GM19328 (cell line): ENCODE measurements at regions not wholly inside any gene's neighbourhood (a gene's known extent, or its start where the extent isn't known, plus 50 kb on each side); places are given as distances from the start of the nearest gene placed in this dataset.
"Not testable (repeated sequence)": the region's sequence is repeated elsewhere in the genome, so short reads cannot be mapped to it uniquely, and the experiment has no call there.

Experiments
- ATAC-seq: cut with Tn5 transposase; IDR thresholded peaks from one replicate; pipeline ENCODE4 v1.9.1; 2021; ENCODE audit warnings: mild to moderate bottlenecking, moderate library complexity; ENCODE audit not compliant: unreplicated experiment

DNA sequence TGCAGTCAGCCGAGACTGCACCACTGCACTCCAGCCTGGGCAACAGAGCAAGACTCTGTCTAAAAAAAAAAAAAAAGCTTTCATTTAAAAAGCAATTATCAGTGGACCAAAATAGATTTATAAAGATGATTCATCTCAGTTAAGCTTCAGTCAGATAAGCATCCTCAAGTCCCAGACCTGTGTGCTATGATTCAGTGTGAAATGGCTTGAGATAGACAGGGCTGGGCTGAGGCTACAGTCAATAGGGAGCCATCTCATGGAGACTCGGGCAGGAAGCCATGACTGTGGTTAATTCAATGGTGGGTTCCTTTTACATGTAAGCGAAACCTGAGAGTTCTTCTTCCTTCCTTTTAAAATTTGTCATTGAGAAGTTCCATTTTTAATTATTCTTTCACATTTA is 276.0 kb downstream of the TFAP2A start:
- ATAC-seq, result no peak

DNA sequence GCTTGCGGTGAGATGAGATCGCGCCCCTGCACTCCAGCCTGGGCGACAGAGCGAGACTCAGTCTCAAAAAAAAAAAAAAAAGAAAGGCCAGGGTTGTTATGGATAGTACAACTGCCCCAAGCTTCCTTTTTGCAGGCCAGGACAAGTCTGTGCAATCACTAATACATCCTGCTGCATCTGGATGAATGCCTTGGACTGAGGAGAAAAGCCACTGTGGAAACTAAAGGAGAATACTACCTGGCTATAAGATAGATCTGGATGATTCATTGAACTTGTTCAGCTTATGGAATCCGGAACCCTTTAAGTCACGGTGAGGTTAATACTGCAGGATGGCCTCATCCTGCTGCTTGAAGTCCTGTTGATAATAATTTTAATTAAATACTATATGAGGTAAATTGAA is 278.2 kb downstream of the TFAP2A start:
- ATAC-seq, result no peak

DNA sequence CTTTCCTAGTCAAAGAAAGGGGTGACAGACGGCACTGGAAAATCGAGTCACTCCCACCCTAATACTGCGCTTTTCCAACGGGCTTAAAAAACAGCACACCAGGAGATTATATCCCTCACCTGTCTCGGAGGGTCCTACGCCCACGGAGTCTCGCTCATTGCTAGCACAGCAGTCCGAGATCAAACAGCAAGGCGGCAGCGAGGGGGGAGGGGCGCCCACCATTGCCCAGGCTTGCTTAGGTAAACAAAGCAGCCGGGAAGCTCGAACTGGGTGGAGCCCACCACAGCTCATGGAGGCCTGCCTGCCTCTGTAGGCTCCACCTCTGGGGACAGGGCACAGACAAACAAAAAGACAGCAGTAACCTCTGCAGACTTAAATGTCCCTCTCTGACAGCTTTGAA is 280.7 kb downstream of the TFAP2A start:
- not testable (repeated sequence) for ATAC-seq

DNA sequence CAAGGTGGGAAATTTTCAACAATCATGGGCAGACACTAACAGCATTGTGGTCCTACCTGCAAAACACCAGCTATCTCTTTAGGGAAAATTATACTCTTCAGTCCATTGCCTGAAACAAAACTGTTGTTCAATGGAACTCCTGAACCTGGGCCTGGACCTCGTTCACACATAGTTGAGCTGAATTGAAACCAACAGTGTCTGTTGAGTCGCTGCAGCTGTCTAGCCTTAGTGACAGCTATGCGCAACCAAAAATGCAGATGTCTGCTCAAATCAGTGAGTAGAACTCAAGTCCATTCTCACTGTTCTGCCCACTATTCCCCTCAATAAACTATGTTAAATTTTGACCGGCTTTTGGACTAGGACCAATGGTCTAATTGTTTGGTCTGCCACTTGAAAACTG is 286.2 kb downstream of the TFAP2A start:
- ATAC-seq, result no peak

DNA sequence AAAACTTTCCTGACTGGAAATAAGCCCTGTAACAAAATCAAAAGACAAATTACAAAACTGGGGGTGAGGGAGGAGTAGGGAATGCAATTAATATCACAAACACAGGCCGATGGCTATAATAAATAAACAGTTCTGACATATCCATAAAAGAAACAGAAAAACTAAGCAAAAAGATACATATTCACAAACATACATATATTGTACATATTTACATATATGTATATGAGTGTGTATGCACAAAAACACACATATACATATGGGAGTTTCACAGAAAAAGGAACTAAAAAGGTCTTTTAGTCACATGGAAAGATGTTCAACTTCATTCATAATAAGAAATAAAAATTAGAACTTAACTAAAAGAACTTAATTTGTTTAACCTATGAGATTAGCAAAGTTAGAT is 292.7 kb downstream of the TFAP2A start:
- ATAC-seq, result no peak

DNA sequence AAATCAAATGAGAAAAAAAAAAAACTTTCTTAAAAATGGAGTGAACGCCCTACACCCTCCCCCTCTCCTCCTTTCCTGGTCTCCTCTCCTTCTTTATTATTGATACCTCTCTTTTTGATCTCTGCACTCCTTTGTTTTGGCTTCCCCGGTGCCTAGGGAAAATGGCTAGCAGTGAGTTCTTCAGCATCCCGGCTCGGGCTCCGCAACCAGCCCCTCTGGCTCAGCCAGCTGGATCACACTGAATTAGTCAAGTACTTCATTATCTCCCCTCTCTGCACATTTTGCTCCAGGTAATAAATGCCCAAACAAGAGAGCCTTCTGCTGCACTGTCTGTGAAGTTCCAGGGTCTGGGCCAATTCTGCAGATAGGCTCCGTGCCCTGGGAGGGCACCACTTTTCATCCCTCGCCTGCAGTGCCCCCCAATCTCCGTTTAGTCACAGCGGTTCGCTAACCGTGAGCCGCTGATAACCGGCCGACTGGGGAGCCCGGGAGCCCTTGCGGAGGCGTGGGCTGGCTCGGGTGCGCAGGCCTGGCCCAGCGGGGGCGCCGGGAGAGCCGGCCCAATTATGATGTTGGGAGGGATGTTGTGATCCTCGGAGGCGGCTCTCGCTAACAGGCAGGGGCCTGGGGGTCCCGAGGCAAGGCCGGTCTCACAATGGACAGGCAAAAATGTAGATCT is 301.9 kb downstream of the TFAP2A start:
- no peak for ATAC-seq

DNA sequence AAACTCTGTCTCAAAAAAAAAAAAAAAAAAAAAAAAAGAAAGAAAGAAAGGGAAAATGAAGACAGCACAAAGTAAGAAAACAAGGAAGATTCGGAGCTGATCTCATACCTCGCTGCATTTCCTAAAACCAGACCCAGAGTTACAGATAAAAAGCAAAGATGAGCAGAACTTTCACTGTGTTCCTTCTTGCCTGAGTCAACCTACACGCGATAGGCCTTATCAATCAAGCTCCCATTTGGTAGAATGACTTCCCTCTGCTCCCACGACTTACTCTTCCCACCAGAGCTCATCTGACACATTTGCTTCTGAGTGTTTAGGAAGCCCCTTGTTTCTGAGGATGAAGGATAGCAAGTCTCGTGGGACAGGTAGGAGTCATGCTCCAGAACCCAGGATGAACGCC is 302.9 kb downstream of the TFAP2A start:
- ATAC-seq, result no peak

DNA sequence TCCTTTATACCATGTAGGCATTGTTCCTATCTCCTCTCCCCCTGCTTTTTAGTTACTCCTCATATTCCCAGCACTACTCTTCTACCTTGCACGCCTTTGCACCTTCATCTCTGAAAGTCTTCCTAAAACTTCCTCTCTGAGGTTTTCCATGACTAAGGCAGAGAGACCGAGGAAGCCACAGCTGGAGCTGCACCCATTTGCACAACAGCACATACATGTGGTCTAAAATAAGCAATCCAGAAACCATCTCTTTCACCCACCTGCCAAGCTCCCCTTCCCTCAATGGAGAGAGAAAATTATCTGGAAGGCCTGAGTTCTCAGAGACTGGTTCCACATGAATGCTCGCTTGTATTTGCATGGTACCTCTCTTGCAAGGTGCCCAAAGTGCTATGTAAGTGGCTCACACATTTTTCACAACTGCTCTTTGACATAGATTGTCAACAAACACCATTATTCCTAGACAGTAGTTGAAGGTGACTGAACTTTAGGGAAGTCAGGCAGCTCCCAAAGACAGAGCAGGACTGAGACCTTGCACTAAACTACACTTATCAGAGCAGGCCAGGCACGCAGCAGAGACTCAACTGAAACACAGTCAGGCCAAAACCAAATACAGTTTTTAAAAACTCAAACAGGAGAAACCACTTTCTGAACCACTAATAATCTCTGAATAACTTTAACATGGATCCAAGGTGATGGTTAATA is 313.2 kb downstream of the TFAP2A start:
- no peak for ATAC-seq

DNA sequence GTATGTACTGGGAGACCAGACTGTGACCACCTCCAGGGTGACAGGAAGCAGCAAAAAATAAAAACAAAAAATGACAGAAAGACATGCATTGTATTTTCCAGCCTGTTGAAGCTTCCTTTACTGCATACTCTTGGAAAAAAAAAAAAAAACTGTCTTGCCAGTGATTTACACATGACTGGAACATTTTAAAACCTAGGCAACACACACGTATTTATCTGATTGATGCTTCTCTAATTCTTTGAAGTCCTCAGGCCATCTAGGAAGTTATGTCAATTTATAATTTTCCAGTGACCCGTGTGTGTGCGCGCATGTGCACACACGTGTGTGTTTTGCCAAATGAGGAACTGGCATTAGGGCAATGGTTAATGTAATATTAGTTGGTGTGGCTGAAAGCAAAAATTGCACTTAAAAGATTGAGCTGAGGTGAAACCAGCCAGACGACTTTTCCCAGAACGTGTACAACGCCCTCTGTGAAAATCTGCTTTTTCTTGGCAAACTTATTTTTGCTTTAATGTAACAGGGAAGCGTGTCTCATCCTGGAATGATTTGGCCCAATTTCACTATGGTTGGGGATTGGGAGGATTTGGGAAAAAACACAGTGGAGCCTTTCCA is 315.2 kb downstream of the TFAP2A start:
- ATAC-seq, result no peak

DNA sequence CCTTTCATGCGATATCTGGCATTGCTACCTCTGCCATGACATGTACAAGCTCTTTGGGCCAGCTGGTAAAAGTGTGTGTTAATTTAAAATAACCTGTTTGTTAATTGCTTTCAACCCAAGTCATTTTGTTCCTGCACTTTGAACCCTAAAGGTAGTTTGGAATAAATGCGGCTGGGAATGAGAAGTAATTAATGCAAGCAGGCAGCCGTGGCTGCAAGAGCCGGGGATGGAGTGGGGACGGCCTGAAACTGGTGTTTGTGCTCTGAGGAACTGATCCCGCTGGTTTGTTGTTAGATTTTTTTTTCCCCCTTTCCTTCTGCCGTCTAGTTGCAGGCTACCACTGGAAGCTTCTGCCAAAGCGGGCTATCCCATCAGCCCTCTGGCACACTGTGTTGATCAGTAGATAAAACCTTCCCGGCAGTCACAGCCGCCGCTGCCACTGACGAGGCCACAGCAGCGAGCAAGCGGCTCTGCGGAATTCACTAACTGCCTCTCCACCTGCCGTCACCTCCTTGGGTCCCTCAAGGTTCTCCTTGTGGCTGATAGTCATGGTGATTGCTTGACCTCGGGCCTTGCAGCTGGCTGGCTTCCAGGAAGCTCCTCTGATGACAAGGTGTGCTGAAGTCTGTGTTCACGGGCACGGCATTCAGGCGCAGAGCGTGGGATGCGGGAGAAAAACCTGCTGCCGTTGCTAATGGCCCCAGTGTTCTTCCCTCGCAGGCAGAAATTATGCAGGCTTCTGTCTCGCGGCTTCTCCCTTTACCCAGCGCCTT is 315.9 kb downstream of the TFAP2A start:
- ATAC-seq, result no peak

DNA sequence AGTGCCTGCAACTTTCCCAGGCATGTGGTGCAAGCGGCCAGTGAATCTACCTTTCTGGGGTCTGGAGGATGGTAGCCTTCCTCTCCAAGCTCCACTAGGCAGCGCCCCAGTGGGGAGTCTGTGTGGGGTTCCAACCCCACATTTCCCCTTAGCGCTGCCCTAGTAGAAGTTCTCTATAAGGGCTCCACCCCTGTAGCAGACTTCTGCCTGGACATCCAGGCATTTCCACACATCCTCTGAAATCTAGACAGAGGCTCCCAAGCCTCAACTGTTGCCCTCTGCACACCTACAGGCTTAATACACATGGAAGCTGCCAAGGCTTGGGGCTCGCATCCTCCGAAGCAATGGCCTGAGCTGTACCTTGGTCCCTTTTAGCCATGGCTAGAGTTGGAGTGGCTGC is 321.6 kb downstream of the TFAP2A start:
- no peak for ATAC-seq

DNA sequence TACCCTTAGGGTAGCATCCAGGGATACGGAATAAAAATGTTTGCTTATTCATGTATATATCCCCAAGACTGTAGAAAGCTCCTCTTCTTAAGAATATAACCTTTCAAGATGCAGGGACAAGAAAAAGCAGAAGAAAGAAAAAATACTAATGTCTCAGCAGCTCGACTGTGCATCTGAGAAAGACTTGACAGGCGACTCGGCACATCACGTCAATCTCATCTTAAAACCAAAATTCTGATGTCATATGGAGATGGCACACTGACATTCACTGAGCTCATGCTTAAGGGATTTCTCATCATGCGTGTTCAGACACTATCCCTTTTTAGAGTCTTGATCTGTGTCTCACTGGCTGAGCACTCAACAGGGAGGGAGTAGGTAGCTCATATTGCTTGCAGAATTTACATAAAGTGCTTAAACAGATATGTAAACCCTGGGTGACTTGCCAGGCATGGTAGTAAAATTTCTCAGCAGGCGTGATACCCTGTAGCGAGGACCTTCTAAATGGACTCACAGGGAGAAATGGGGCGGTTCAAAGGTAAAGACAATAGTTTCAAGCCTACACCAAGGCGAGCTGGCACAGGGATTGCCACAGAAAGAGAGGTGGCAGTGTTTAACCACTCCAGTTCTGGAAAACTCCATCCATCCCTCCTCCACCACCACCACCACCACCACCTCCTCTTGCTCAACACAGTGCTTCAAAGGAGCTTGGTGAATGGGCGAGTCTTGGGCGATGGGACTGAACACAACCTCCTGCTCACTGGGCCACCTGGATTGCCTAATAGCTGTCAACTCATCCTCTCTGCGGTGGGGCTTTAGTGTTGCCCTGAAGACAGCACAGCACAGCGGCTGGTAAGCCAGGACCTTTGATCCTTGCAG is 330.5 kb downstream of the TFAP2A start:
- ATAC-seq, result no peak

DNA sequence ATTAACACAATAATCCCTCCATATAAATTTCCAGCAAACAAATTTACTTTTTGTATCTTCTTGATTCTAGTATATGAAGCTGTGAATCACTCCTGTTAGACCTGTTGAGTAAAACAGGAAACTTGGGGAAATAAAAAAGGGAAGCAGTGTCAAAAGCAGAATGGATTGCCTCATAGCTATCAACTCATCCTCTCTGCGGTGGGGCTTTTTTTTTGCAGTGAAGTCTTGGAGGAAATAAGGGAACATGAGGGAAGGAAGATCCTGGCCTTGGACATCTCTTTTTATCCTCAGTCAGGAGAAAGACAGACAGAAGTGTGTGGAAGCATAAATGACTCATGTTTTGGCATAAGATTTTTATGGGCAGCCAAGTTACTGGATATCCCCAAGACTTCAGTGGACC is 332.5 kb downstream of the TFAP2A start:
- no peak for ATAC-seq

DNA sequence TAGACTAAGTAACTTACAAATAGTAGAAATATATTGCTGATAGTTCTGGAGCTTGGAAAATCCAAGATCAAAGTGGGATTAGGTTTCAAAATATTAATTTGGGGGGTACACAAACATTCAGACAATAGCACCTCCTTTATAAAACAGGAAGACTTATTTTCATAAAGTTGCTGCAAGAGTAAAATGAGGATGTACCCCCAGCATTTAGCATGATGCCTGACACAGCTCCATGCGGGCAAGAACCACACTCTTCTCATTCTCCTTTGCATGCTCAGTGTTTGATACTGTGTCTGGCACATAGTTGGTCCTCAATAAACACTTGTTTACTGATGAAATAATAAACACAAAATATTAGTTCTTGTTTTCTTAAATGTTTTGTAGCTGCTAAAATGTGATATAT is 332.9 kb downstream of the TFAP2A start:
- no peak for ATAC-seq

DNA sequence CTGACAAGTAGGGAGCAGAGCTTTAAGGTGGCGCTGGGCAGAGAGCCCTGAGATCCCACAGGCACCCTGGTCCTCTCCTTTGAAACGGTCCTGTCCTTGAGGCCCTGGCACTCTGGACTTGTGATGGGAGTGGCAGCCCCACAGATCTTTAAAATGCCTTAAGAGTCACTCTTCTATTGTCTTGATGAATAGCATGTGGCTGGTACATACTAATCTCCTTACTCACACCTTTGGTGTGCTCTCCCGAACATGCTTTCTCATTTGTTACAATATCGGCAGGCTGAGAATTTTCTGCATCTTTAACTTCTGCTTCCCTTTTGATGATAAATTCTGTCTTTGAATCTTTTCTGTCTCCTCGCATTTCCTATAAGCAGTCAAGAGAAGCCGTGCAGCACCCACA is 333.8 kb downstream of the TFAP2A start:
- ATAC-seq, result no peak

DNA sequence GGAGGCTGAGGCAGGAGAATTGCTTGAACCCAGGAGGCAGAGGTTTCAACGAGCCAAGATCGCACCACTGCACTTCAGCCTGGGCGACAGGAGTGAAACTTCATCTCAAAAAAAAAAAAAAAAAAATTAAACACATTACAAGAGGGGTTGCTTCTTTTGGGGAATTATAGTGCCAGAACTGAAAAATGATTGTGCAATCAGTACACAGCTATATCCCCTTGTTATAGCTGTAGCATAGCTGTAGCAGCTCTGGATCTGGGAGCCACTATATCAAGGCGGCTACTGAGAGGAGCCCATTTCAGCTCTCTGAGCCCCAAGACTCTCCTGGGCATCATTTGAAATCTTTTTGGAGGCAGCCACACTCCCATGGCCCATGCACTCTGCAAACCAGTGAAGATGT is 334.3 kb downstream of the TFAP2A start:
- ATAC-seq, result no peak

DNA sequence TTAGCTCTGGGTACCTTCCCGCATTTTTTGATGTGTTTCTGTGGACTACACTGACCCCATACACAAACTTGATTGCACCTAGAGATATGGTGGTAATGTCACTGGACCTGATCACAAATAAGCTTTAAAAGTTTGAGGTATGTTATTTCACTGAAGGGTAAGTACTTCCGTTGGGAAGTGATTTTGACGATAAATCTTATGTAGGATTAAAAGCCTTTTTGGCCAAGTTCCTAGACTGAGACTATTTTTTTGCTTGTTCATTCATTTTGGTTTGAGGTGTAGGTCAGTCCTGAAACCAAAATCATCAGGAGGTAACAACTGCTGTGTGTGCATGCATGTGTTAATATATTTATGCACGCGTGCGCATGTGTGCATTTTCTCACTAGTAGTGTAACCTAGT is 336.3 kb downstream of the TFAP2A start:
- ATAC-seq, result no peak

DNA sequence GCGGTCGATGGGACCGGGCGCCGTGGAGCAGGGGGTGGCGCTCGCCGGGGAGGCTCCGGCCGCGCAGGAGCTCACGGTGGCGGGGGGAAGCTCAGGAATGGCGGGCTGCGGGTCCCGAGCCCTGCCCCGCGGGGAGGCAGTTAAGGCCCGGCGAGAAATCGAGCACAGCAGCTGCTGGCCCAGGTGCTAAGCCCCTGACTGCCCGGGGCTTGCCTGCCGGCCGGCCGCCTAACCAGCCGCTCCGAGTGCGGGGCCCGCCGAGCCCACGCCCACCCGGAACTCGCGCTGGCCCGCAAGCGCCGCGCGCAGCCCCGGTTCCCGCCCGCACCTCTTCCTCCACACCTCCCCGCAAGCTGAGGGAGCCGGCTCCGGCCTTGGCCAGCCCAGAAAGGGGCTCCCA is 340.1 kb downstream of the TFAP2A start:
- ATAC-seq, result not testable (repeated sequence)

DNA sequence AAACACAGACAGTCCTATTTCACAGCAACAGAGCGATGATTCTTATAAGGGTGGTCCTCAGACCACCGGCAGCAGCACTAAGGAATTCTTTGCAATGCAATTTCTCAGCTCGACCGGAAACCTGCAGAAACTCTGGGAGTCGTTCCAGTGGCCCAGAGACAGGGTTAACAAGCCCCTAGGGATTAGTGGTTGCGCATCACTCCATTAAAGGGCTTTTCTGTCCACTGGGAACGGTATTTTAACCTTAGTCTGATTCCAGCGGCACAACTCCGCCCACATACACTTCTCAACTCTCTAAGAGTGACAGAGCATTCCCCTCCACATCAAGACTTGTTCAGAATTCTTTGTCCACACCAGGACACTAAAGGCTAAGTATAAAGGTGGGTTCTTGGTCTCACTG is 341.5 kb downstream of the TFAP2A start:
- no peak for ATAC-seq

DNA sequence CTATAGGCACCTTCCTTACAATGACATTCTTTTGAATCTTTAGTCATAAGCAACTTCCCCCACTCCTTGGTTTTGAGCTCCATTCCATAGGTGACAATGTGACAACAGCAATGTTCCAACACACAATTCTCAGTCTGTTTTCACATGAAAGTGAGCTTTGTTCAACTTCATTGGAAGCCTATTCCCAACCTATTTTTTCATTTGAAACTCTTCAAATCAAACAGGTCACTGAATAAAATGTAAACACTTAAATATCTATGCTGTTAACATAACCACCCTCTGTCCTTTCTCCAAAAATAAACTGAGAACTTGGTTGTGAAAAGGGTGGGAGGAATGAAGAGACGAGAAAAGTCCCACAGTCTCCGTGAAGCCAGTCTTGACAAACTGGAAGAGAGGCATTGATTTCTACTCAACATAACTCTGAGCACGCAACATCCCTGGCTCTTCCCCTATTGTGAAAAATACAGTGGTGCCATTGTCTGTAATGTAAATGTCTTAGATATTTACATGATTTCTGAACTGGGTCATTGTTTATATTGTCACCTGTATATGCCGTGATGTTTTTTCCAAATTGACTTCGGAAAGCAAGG is 343.1 kb downstream of the TFAP2A start:
- ATAC-seq, result no peak
